Mesenchymal stem cell (in vitro differentiated cells and primary cell): ENCODE measurements at regions not wholly inside any gene's neighbourhood (a gene's known extent, or its start where the extent isn't known, plus 50 kb on each side); places are given as distances from the start of the nearest gene placed in this dataset.

ENCODE experiments used
- DNase-seq: peaks from one replicate; pipeline ENCODE4 v3.0.0-alpha.2; 2013
- H2AFZ ChIP-seq: one replicate; pipeline ENCODE4 v1.6.1; 2013; ENCODE audit warnings: low read depth, mild to moderate bottlenecking, control low read depth, inconsistent platforms, low read length, moderate library complexity
- H2AK5ac ChIP-seq: 2 replicates; pipeline ENCODE4 v1.6.1; 2013; ENCODE audit warnings: low read length, moderate library complexity, mild to moderate bottlenecking, inconsistent platforms; ENCODE audit not compliant: severe bottlenecking
- H2BK120ac ChIP-seq: one replicate; pipeline ENCODE4 v1.6.1; 2013; ENCODE audit warnings: low read depth, mild to moderate bottlenecking, inconsistent platforms, low read length, moderate library complexity
- H2BK12ac ChIP-seq, 2 experiments: one replicate each; pipeline ENCODE4 v1.6.1; 2013; ENCODE audit warnings: inconsistent platforms in 2 of 2, low read length in 2 of 2, mild to moderate bottlenecking in 2 of 2, moderate library complexity in 2 of 2, control low read depth in 1 of 2
- H2BK15ac ChIP-seq: one replicate; pipeline ENCODE4 v1.6.1; 2013; ENCODE audit warnings: mild to moderate bottlenecking, low read depth, inconsistent platforms; ENCODE audit not compliant: poor library complexity, severe bottlenecking
- H2BK5ac ChIP-seq: 2 replicates; pipeline ENCODE4 v1.6.1; 2013; ENCODE audit warnings: low read depth, mild to moderate bottlenecking, low read length, control low read depth, inconsistent platforms; ENCODE audit not compliant: poor library complexity, severe bottlenecking
- H3K14ac ChIP-seq, 2 experiments: one replicate each; pipeline ENCODE4 v1.6.1; 2013; ENCODE audit warnings: inconsistent platforms in 2 of 2, low read length in 2 of 2, control low read depth in 1 of 2, mild to moderate bottlenecking in 1 of 2, moderate library complexity in 1 of 2
- H3K18ac ChIP-seq, 2 experiments: one replicate each; pipeline ENCODE4 v1.6.1; 2013; ENCODE audit warnings: inconsistent platforms in 2 of 2, low read length in 2 of 2, control low read depth in 1 of 2, low read depth in 1 of 2, mild to moderate bottlenecking in 1 of 2
- H3K23ac ChIP-seq, 2 experiments: one replicate each; pipeline ENCODE4 v1.6.1; 2013; ENCODE audit warnings: inconsistent platforms in 2 of 2, low read length in 2 of 2, mild to moderate bottlenecking in 2 of 2, moderate library complexity in 2 of 2, control low read depth in 1 of 2
- H3K27ac ChIP-seq: 2 replicates; pipeline ENCODE4 v1.5.1; 2013; ENCODE audit warnings: mild to moderate bottlenecking, moderate library complexity, low read length, control low read depth, inconsistent platforms; ENCODE audit not compliant: poor library complexity, severe bottlenecking
- H3K27me3 ChIP-seq, 2 experiments: 2 replicates each; pipeline versions ENCODE4 v1.6.1 to v1.7.0; 2013; ENCODE audit warnings: low read length in 2 of 2, mild to moderate bottlenecking in 2 of 2, moderate library complexity in 2 of 2, control low read depth in 1 of 2, inconsistent platforms in 1 of 2; ENCODE audit not compliant: control insufficient read depth in 1 of 2, insufficient read depth in 1 of 2
- H3K36me3 ChIP-seq, 2 experiments: 2 replicates each; pipeline versions ENCODE4 v1.6.1 to v1.7.0; 2013; ENCODE audit warnings: low read length in 2 of 2, control low read depth in 1 of 2, inconsistent platforms in 1 of 2, low read depth in 1 of 2, mild to moderate bottlenecking in 1 of 2; ENCODE audit not compliant: insufficient read depth in 2 of 2, control insufficient read depth in 1 of 2
- H3K4ac ChIP-seq, 2 experiments: one replicate each; pipeline ENCODE4 v1.6.1; 2013; ENCODE audit warnings: inconsistent platforms in 2 of 2, low read length in 2 of 2, mild to moderate bottlenecking in 2 of 2, moderate library complexity in 2 of 2, control low read depth in 1 of 2, low read depth in 1 of 2
- H3K4me1 ChIP-seq: 2 replicates; pipeline ENCODE4 v1.6.1; 2013; ENCODE audit warnings: low read depth, low read length, control low read depth; ENCODE audit not compliant: control insufficient read depth, insufficient read depth
- H3K4me2 ChIP-seq: 2 replicates; pipeline ENCODE4 v1.6.1; 2013; ENCODE audit warnings: low read length, mild to moderate bottlenecking, inconsistent platforms; ENCODE audit not compliant: poor library complexity, severe bottlenecking
- H3K4me3 ChIP-seq, 2 experiments: 2 replicates each; pipeline versions ENCODE4 v1.5.1 to v1.7.0; 2013; ENCODE audit warnings: low read length in 2 of 2, mild to moderate bottlenecking in 2 of 2, control low read depth in 1 of 2, low read depth in 1 of 2; ENCODE audit not compliant: insufficient read depth in 1 of 2
- H3K79me1 ChIP-seq: replicated peaks from 2 replicates; pipeline ENCODE4 v1.6.1; 2013; ENCODE audit warnings: mild to moderate bottlenecking, control low read depth, low read length, inconsistent platforms; ENCODE audit not compliant: poor library complexity, severe bottlenecking
- H3K9ac ChIP-seq: 2 replicates; pipeline ENCODE4 v1.7.0; 2013; ENCODE audit warnings: mild to moderate bottlenecking, low read length, moderate library complexity
- H3K9me3 ChIP-seq: 2 replicates; pipeline ENCODE4 v1.7.0; 2013; ENCODE audit warnings: mild to moderate bottlenecking, low read length; ENCODE audit not compliant: control insufficient read depth
- H4K8ac ChIP-seq: one replicate; pipeline ENCODE4 v1.6.1; 2013; ENCODE audit warnings: inconsistent platforms, mild to moderate bottlenecking, low read length, moderate library complexity
- H4K91ac ChIP-seq: one replicate; pipeline ENCODE4 v1.6.1; 2013; ENCODE audit warnings: mild to moderate bottlenecking, low read length, inconsistent platforms
- WGBS: methylation state at CpG from one replicate; pipeline ENCODE4 v1.1.7; 2013; ENCODE audit warnings: mixed read lengths; 5-methylcytosine and 5-hydroxymethylcytosine counted together

DNA sequence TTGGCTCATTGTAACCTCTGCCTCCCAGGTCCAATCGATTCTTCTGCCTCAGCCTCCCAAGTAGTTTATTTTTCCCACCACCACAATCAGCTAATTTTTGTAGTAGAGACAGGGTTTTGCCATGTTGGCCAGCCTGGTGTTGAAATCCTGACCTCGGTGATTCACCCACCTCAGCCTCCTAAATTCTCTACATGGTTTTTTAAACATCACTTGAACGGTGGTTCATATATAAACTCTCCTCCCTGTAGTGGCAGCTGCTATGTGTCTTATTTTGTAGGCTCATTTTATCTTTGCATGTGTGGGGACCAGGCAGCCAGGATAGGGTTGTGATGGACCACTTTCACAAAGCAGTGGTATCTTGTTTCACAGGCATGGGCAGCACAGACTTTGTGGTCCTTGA is 175.8 kb upstream of the USP9Y start:
- H3K79me1 ChIP-seq: no peaks in the 10 kb centered on the region
- no peaks in the 10 kb centered on the region for H3K9me3 ChIP-seq
- H3K27ac ChIP-seq: no peak overlapping the region
- H3K36me3 ChIP-seq: no peaks in the 10 kb centered on the region
- H3K14ac ChIP-seq: no peak overlapping the region
- no peak overlapping the region for H3K18ac ChIP-seq
- H2BK120ac ChIP-seq: no peak overlapping the region
- H4K91ac ChIP-seq: no peak overlapping the region
- H4K8ac ChIP-seq: no peak overlapping the region
- no peak overlapping the region for H2BK5ac ChIP-seq
- no peak overlapping the region for H2AFZ ChIP-seq
- 0% methylated on average over 1 of the region's 3 CpGs for WGBS
- H3K4ac ChIP-seq: no peak overlapping the region
- no peak overlapping the region for H3K4me3 ChIP-seq
- no peak overlapping the region for H2BK15ac ChIP-seq
- no peak overlapping the region for H2AK5ac ChIP-seq
- H3K23ac ChIP-seq: no peak overlapping the region
- H3K9ac ChIP-seq: no peak overlapping the region
- H3K4me2 ChIP-seq: no peak overlapping the region
- peaks cover 2% of the 10 kb centered on the region for H3K4me1 ChIP-seq
- no peak overlapping the region for H2BK12ac ChIP-seq
- H3K27me3 ChIP-seq: no peaks in the 10 kb centered on the region
- DNase-seq: no peak

DNA sequence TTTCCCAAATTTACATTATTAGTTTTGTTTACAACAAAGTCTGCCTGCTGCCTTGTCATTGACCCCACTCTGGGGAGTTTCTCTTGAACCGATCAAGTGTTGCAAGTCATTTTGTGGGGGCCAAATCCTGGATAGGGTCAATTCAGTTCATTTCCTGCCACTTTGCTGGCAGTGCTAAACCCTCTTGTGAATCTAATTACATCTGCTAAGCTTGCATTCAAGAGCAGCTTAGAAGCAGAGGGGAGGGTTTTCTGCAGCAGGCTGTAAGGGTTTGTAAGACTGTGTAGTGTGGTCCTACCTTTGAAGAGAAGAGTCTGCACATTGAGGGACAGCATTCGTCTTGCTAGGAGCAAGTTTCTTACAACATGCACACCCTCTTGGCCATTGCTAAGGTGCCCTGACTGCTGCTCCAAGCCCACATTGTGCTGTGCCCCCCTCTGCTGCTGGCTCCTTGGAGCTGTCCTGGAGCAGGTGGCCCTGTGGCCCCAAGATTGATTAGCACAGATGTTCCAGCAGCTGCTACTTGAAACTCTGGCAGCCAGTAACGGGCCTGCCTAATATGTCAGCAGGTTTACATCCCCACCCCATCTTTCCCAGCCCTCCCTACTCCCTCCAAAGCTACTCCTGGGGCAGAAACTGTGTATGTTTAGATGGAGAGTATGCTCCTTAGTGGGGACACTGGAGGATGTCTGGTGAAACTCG is 174.5 kb upstream of the USP9Y start:
- no peak overlapping the region for H3K4me2 ChIP-seq
- no peak overlapping the region for H3K4ac ChIP-seq
- no peak for DNase-seq
- H3K36me3 ChIP-seq: no peaks in the 10 kb centered on the region
- no peak overlapping the region for H4K8ac ChIP-seq
- H3K14ac ChIP-seq: no peak overlapping the region
- H2AFZ ChIP-seq: no peak overlapping the region
- H2BK15ac ChIP-seq: no peak overlapping the region
- H2BK12ac ChIP-seq: no peak overlapping the region
- no peak overlapping the region for H2BK5ac ChIP-seq
- H3K4me3 ChIP-seq: no peak overlapping the region
- H4K91ac ChIP-seq: no peak overlapping the region
- no peak overlapping the region for H2AK5ac ChIP-seq
- H3K23ac ChIP-seq: no peak overlapping the region
- H2BK120ac ChIP-seq: no peak overlapping the region
- no peak overlapping the region for H3K9ac ChIP-seq
- H3K9me3 ChIP-seq: no peaks in the 10 kb centered on the region
- peaks cover 2% of the 10 kb centered on the region for H3K4me1 ChIP-seq
- H3K18ac ChIP-seq: no peak overlapping the region
- 84% methylated on average over 2 of the region's 4 CpGs for WGBS
- H3K27me3 ChIP-seq: no peaks in the 10 kb centered on the region
- H3K27ac ChIP-seq: no peak overlapping the region
- no peaks in the 10 kb centered on the region for H3K79me1 ChIP-seq

DNA sequence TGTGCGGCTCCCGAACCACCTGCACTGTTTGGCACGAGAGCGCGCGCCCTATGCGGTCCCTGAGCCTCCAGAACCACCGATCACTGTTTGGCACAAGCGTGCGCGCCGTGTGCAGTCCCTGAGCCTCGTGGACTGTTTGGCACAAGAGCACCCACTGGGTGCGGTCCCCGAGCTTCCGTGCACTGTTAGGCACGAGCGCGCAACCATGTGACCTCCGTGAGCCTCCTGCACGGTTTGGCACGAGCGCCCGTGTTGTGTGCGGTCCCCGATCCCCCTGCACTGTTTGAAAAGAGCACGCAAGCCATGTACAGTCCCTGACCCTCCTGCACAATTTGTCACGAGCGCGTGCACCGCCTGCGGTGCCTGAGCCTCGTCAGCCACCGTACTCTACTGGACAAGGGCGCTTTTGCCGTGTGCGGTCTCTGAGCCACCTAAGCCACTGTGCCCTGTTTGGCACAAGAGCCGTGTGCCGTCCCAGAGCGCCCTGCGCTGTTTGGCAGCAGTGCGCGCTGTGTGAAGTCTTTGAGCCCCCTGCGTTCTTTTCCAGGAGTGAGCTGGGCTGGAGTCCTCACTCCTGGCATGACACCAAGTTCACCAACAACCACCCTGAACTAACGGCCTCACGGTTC is 163.7 kb upstream of the USP9Y start:
- Histone ChIP-seq H3K4me2 (no peak overlapping the region), H2BK120ac (no peak overlapping the region), H3K4me3 (no peak overlapping the region), H3K79me1 (no peaks in the 10 kb centered on the region), H2BK5ac (no peak overlapping the region), H3K18ac (no peak overlapping the region), H3K36me3 (no peaks in the 10 kb centered on the region), H3K9me3 (no peaks in the 10 kb centered on the region), H3K27me3 (no peaks in the 10 kb centered on the region), H2BK12ac (no peak overlapping the region), H2AFZ (no peak overlapping the region), H2BK15ac (no peak overlapping the region), H2AK5ac (no peak overlapping the region), H4K8ac (no peak overlapping the region), H4K91ac (no peak overlapping the region), H3K9ac (no peak overlapping the region), H3K14ac (no peak overlapping the region), H3K4me1 (no peaks in the 10 kb centered on the region), H3K23ac (no peak overlapping the region), H3K4ac (no peak overlapping the region), H3K27ac (no peak overlapping the region)
- WGBS: 95% methylated on average over 46 of the region's 46 CpGs
- DNase-seq: no peak

DNA sequence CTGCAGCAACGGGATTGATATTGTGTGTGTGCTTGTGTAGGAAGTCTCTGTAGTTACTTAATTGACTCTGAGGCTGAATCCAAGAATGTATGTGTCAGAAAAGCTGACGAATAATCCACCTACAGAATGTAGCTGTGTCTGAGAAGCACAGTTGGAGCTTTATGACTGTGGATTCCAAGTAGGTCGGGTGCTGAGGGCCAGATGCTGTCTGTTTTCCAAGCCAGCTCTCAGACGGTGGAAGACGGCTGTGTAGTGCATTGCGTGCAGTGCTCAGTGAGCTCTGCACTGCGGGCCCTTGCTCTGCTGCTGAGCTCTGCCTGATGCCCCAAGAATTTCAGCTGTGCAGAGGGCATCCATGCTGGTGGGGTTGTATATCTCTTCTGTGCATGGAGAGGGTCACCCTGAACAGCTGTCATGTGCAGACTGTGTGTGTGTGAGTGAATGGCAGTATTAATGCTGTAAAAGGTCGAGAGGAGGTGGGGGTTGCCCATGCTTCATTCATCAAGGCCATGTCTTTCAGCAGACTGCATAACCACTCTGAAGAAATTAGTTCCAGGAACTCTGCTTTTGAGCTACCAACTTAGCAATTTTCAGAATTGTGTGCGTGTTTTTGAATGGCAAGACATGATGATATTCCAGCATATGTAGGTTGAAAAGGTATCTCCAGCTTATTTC is 154.1 kb upstream of the USP9Y start:
- Histone ChIP-seq H3K4me2 (no peak overlapping the region), H2BK120ac (no peak overlapping the region), H4K91ac (no peak overlapping the region), H3K79me1 (no peaks in the 10 kb centered on the region), H3K27me3 (no peaks in the 10 kb centered on the region), H3K4me3 (no peak overlapping the region), H2BK12ac (no peak overlapping the region), H3K23ac (no peak overlapping the region), H3K27ac (no peak overlapping the region), H2AK5ac (no peak overlapping the region), H4K8ac (no peak overlapping the region), H3K9ac (no peak overlapping the region), H3K4me1 (peaks cover 4% of the 10 kb centered on the region), H3K18ac (no peak overlapping the region), H3K9me3 (no peaks in the 10 kb centered on the region), H3K14ac (no peak overlapping the region), H2BK15ac (no peak overlapping the region), H3K36me3 (no peaks in the 10 kb centered on the region), H2AFZ (no peak overlapping the region), H2BK5ac (no peak overlapping the region), H3K4ac (no peak overlapping the region)
- WGBS: 71% methylated on average over 7 of the region's 9 CpGs
- DNase-seq: no peak
